NCI-H82 treated with DMSO at 0.1 percent for 48 hours (cell line): ENCODE measurements at regions not wholly inside any gene's neighbourhood (a gene's known extent, or its start where the extent isn't known, plus 50 kb on each side); places are given as distances from the start of the nearest gene placed in this dataset.
A peak's percentile ranks its signal among the peaks of the same experiment; 100 is the strongest.

ENCODE experiments used
- DNase-seq: peaks from one replicate; lab custom pipeline; 2025; ENCODE audit not compliant: unreplicated experiment; lab: John Stamatoyannopoulos, UW

GRCh38 chr1:209046058-209046417 is 537.5 kb upstream of the CAMK1G start:
- DNase-seq: no peak

GRCh38 chr1:209046935-209047334 is 536.6 kb upstream of the CAMK1G start:
- no peak for DNase-seq

GRCh38 chr1:209048941-209049669 is 534.4 kb upstream of the CAMK1G start:
- DNase-seq: no peak

- DNase-seq: no peak
Measured at GRCh38 chr1:209051570-209051969, 531.9 kb upstream of the CAMK1G start.

GRCh38 chr1:209053587-209053986 is 529.9 kb upstream of the CAMK1G start:
- DNase-seq: no peak

GRCh38 chr1:209057083-209057482 is 526.4 kb upstream of the CAMK1G start:
- no peak for DNase-seq

GRCh38 chr1:209057901-209058300 is 525.6 kb upstream of the CAMK1G start:
- DNase-seq: no peak

GRCh38 chr1:209059376-209059775 is 524.1 kb upstream of the CAMK1G start:
- DNase-seq: no peak

- DNase-seq: no peak
Measured at GRCh38 chr1:209059981-209060380, 523.5 kb upstream of the CAMK1G start.

GRCh38 chr1:209062081-209062620 is 521.4 kb upstream of the CAMK1G start:
- DNase-seq: no peak

- DNase-seq: no peak
Measured at GRCh38 chr1:209062863-209063262, 520.7 kb upstream of the CAMK1G start.

- DNase-seq: no peak
Measured at GRCh38 chr1:209063767-209064659, 519.5 kb upstream of the CAMK1G start.

- no peak for DNase-seq
Measured at GRCh38 chr1:209064850-209065706, 518.4 kb upstream of the CAMK1G start.

- no peak for DNase-seq
Measured at GRCh38 chr1:209072481-209072880, 511.0 kb upstream of the CAMK1G start.

- no peak for DNase-seq
Measured at GRCh38 chr1:209073879-209074278, 509.6 kb upstream of the CAMK1G start.

GRCh38 chr1:209074575-209075250 is 508.8 kb upstream of the CAMK1G start:
- DNase-seq: no peak

- DNase-seq: peak; percentile 60
Measured at GRCh38 chr1:209076688-209077087, 506.8 kb upstream of the CAMK1G start.

- DNase-seq: no peak
Measured at GRCh38 chr1:209080170-209080781, 503.2 kb upstream of the CAMK1G start.

GRCh38 chr1:209086486-209087192 is 496.9 kb upstream of the CAMK1G start:
- DNase-seq: no peak
